HG02970 (cell line): ENCODE measurements at regions not wholly inside any gene's neighbourhood (a gene's known extent, or its start where the extent isn't known, plus 50 kb on each side); places are given as distances from the start of the nearest gene placed in this dataset.

Experiments used
- ATAC-seq: cut with Tn5 transposase; IDR thresholded peaks from one replicate; pipeline ENCODE4 v1.9.1; 2021; ENCODE audit warnings: mild to moderate bottlenecking, moderate library complexity, moderate number of reproducible peaks; ENCODE audit not compliant: unreplicated experiment, low FRiP score

GRCh38 chr10:5305374-5305773, 59.4 kb upstream of the UCN3 start:
- ATAC-seq, result no peak

DNA sequence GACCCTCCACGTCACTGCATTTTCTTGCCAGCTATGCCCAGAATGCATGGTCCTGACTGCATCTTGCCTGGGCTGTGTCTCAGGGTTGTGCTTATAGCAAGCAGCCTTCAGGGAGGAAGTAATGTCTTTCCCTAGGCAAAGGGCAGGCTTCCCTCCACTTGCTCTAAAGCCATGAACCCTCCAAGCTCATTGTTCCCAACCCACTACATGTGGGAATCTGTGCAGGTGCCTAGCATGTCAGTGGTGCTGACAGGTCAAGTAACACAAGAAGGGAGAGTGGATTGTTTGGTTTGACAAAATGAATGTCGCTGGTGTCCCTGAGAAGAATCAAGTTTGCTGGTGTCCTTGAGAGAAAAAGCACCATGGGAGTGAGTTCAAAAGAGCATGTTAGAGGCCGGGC, 53.9 kb upstream of the UCN3 start:
- no peak for ATAC-seq

DNA sequence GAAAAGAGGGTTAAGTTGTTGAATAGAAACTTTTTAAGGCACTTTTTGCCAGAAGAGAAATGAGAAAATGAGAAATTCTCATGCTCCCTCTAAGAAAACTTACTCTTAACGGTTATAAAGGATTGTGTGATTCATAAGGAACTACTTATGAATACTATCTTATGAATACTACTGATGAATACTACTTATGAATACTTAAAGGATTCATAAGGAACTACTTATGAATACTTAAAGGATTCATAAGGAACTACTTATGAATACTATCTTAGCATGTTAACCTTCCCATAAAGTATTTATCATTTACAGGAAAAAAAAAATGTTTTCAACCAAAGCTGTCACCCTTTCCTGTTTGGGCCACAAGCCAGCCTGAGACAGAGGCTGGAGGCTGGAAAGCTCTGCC, 53.1 kb upstream of the UCN3 start:
- no peak for ATAC-seq

GRCh38 chr10:5314840-5315239, 49.9 kb upstream of the UCN3 start:
- no peak for ATAC-seq
